GM18858 (cell line): ENCODE measurements at regions not wholly inside any gene's neighbourhood (a gene's known extent, or its start where the extent isn't known, plus 50 kb on each side); places are given as distances from the start of the nearest gene placed in this dataset.
"Not testable (repeated sequence)": the region's sequence is repeated elsewhere in the genome, so short reads cannot be mapped to it uniquely, and the experiment has no call there.

ENCODE experiments used
- ATAC-seq: cut with Tn5 transposase; IDR thresholded peaks from one replicate; pipeline ENCODE4 v1.9.1; 2021; ENCODE audit not compliant: unreplicated experiment

- no peak for ATAC-seq
Observed at GRCh38 chr5:166062719-166063118, 2228.7 kb upstream of the WWC1 start.

- no peak for ATAC-seq
Observed at GRCh38 chr5:166063261-166063660, 2228.2 kb upstream of the WWC1 start.

- no peak for ATAC-seq
Observed at GRCh38 chr5:166068547-166069335, 2222.7 kb upstream of the WWC1 start.

GRCh38 chr5:166073901-166074581 is 2217.4 kb upstream of the WWC1 start:
- no peak for ATAC-seq

GRCh38 chr5:166074582-166075481 is 2216.6 kb upstream of the WWC1 start:
- no peak for ATAC-seq

- ATAC-seq = no peak
Observed at GRCh38 chr5:166083183-166083959, 2208.1 kb upstream of the WWC1 start.

GRCh38 chr5:166086568-166086967 is 2204.9 kb upstream of the WWC1 start:
- no peak for ATAC-seq

GRCh38 chr5:166088389-166089039 is 2202.9 kb upstream of the WWC1 start:
- no peak for ATAC-seq

- ATAC-seq = no peak
Observed at GRCh38 chr5:166091931-166092330, 2199.5 kb upstream of the WWC1 start.

GRCh38 chr5:166093312-166093711 is 2198.1 kb upstream of the WWC1 start:
- no peak for ATAC-seq

GRCh38 chr5:166102947-166103346 is 2188.5 kb upstream of the WWC1 start:
- ATAC-seq = no peak

- ATAC-seq = no peak
Observed at GRCh38 chr5:166111021-166111420, 2180.4 kb upstream of the WWC1 start.

GRCh38 chr5:166117072-166118066 is 2174.1 kb upstream of the WWC1 start:
- ATAC-seq = no peak

- no peak for ATAC-seq
Observed at GRCh38 chr5:166119506-166119905, 2171.9 kb upstream of the WWC1 start.

- ATAC-seq = no peak
Observed at GRCh38 chr5:166123717-166124116, 2167.7 kb upstream of the WWC1 start.

- ATAC-seq = no peak
Observed at GRCh38 chr5:166127766-166128570, 2163.5 kb upstream of the WWC1 start.

GRCh38 chr5:166145107-166145506 is 2146.3 kb upstream of the WWC1 start:
- not testable (repeated sequence) for ATAC-seq

- no peak for ATAC-seq
Observed at GRCh38 chr5:166163996-166164610, 2127.3 kb upstream of the WWC1 start.
